Esophagus muscularis mucosa (tissue), 3 donors: ENCODE measurements at regions not wholly inside any gene's neighbourhood (a gene's known extent, or its start where the extent isn't known, plus 50 kb on each side); places are given as distances from the start of the nearest gene placed in this dataset.

ENCODE experiments used
- CTCF ChIP-seq, 3 experiments: fragments of 200-600 bp in 2 of 3; fragments of 450-650 bp in 1 of 3; sonication (generic) in 2 of 3; IDR thresholded peaks; one replicate each; pipeline ENCODE4 v1.5.1; 2017 to 2019; ENCODE audit warnings: antibody characterized with exemption in 3 of 3, mild to moderate bottlenecking in 2 of 3, moderate library complexity in 1 of 3
- EP300 ChIP-seq: sonication (generic); formaldehyde crosslinking; IDR thresholded peaks from one replicate; pipeline ENCODE4 v1.6.1; 2017; ENCODE audit warnings: antibody characterized with exemption

- TF ChIP-seq CTCF (IDR thresholded peaks at IDR 0.05) (peak in 2 of 3 experiments; percentile 39 to 48), EP300 (no peak)
These were observed 289.8 kb upstream of the SPRED2 start for GRCh38 chr2:65722028-65722778.
